HepG2 (cell line): ENCODE measurements at regions not wholly inside any gene's neighbourhood (a gene's known extent, or its start where the extent isn't known, plus 50 kb on each side); places are given as distances from the start of the nearest gene placed in this dataset.
"Not testable (repeated sequence)": the region's sequence is repeated elsewhere in the genome, so short reads cannot be mapped to it uniquely, and the experiment has no call there.

ENCODE experiments used
- MAFF ChIP-seq: IDR thresholded peaks from 2 replicates; pipeline ENCODE4 v1.6.1; 2011; ENCODE audit warnings: low read depth, low read length, improper control_type of control experiment
- SCMH1 ChIP-seq: sonication (generic); formaldehyde crosslinking; IDR thresholded peaks from 2 replicates; pipeline ENCODE4 v1.9.0; 2021; ENCODE audit warnings: missing genetic modification reagents, mild to moderate bottlenecking, borderline replicate concordance

- not testable (repeated sequence) for TF ChIP-seq SCMH1, MAFF
Measured at GRCh38 chr5:93682471-93683404, 58.7 kb downstream of the POU5F2 start.
